HEK293 (cell line): ENCODE measurements at regions not wholly inside any gene's neighbourhood (a gene's known extent, or its start where the extent isn't known, plus 50 kb on each side); places are given as distances from the start of the nearest gene placed in this dataset.

Experiments
- CTCF ChIA-PET: fragments of 350-600 bp; formaldehyde crosslinking; extraction: SDS; loops from one replicate; lab custom pipeline; 2021; ENCODE audit warnings: antibody characterized with exemption; lab: Yijun Ruan, JAX
- POLR2A ChIA-PET: fragments of 300-600 bp; formaldehyde crosslinking; extraction: SDS; loops from one replicate; lab custom pipeline; 2020; ENCODE audit warnings: antibody characterized with exemption, inconsistent platforms; lab: Yijun Ruan, JAX
- H3K27ac ChIP-seq: fragments of 200-500 bp; sonication (Bioruptor generic); 2 replicates; pipeline ENCODE4 v1.5.1; 2014; ENCODE audit warnings: low read depth, low read length, control low read depth, inconsistent platforms; ENCODE audit errors: extremely low read depth
- H3K36me3 ChIP-seq, 2 experiments: fragments of 200-500 bp in 1 of 2; sonication (Bioruptor generic) in 1 of 2; 1 replicate in 1 of 2; 2 replicates in 1 of 2; pipeline ENCODE4 v1.5.1; 2014 to 2017; ENCODE audit warnings: inconsistent platforms in 2 of 2, low read length in 2 of 2; ENCODE audit not compliant: control insufficient read depth in 2 of 2, insufficient read depth in 1 of 2
- H3K4me1 ChIP-seq: fragments of 200-500 bp; sonication (Bioruptor generic); 2 replicates; pipeline ENCODE4 v1.5.1; 2014; ENCODE audit warnings: mild to moderate bottlenecking, low read length, inconsistent platforms; ENCODE audit not compliant: control insufficient read depth, insufficient read depth
- H3K4me3 ChIP-seq: 2 replicates; pipeline ENCODE4 v1.5.1; 2011; ENCODE audit warnings: low read depth, mild to moderate bottlenecking, control low read depth, low read length, moderate library complexity
- H3K9me3 ChIP-seq: fragments of 200-500 bp; sonication (Bioruptor generic); 2 replicates; pipeline ENCODE4 v1.5.1; 2014; ENCODE audit warnings: low read depth, low read length, inconsistent platforms; ENCODE audit not compliant: control insufficient read depth, insufficient read depth
- BCL11A ChIP-seq: fragments of 450-650 bp; formaldehyde crosslinking; IDR thresholded peaks from 2 replicates; pipeline ENCODE4 v1.5.1; 2016; ENCODE audit warnings: low read depth, missing biosample characterization, missing genetic modification characterization
- GFI1B ChIP-seq: fragments of 450-650 bp; formaldehyde crosslinking; IDR thresholded peaks from 2 replicates; pipeline ENCODE4 v1.5.1; 2016; ENCODE audit warnings: missing biosample characterization, missing genetic modification characterization
- GLI2 ChIP-seq: fragments of 450-650 bp; formaldehyde crosslinking; IDR thresholded peaks from 2 replicates; pipeline ENCODE4; 2017; ENCODE audit warnings: missing biosample characterization, missing genetic modification characterization, low read depth, borderline replicate concordance
- GLIS2 ChIP-seq: fragments of 450-650 bp; formaldehyde crosslinking; IDR thresholded peaks from 2 replicates; pipeline ENCODE4 v1.5.1; 2016; ENCODE audit warnings: missing biosample characterization, missing genetic modification characterization
- HOXC10 ChIP-seq: sonication (generic); formaldehyde crosslinking; IDR thresholded peaks from 2 replicates; pipeline ENCODE4 v1.8.1; 2023; ENCODE audit warnings: mild to moderate bottlenecking, missing genetic modification reagents
- SETDB1 ChIP-seq: IDR thresholded peaks from one replicate; pipeline ENCODE4 v1.6.1; 2017; ENCODE audit warnings: mild to moderate bottlenecking, low read length, moderate library complexity, mixed read lengths; ENCODE audit not compliant: insufficient read length
- SP7 ChIP-seq: fragments of 450-650 bp; formaldehyde crosslinking; IDR thresholded peaks from 2 replicates; pipeline ENCODE4 v1.5.1; 2016; ENCODE audit warnings: missing biosample characterization, missing genetic modification characterization
- TSHZ1 ChIP-seq: fragments of 450-650 bp; formaldehyde crosslinking; IDR thresholded peaks from 2 replicates; pipeline ENCODE4 v1.5.1; 2016; ENCODE audit warnings: missing biosample characterization, missing genetic modification characterization, borderline replicate concordance
- ZBTB6 ChIP-seq: fragments of 450-650 bp; formaldehyde crosslinking; IDR thresholded peaks from 2 replicates; pipeline ENCODE4 v1.5.1; 2017; ENCODE audit warnings: missing biosample characterization, missing genetic modification characterization
- ZNF211 ChIP-seq: fragments of 450-650 bp; formaldehyde crosslinking; IDR thresholded peaks from 2 replicates; pipeline ENCODE4 v1.5.1; 2016; ENCODE audit warnings: low read depth, missing biosample characterization, missing genetic modification characterization
- ZNF248 ChIP-seq: fragments of 450-650 bp; formaldehyde crosslinking; IDR thresholded peaks from 2 replicates; pipeline ENCODE4 v1.5.1; 2017; ENCODE audit warnings: missing biosample characterization, missing genetic modification characterization
- ZNF37A ChIP-seq: fragments of 450-650 bp; IDR thresholded peaks from 2 replicates; pipeline ENCODE4 v1.5.1; 2018; ENCODE audit warnings: missing biosample characterization, missing genetic modification characterization
- ZNF530 ChIP-seq: fragments of 450-650 bp; formaldehyde crosslinking; IDR thresholded peaks from 2 replicates; pipeline ENCODE4 v1.5.1; 2016; ENCODE audit warnings: low read depth, missing biosample characterization, missing genetic modification characterization
- ZNF548 ChIP-seq: fragments of 450-650 bp; formaldehyde crosslinking; IDR thresholded peaks from 2 replicates; pipeline ENCODE4 v1.5.1; 2016; ENCODE audit warnings: missing biosample characterization, missing genetic modification characterization
- ZNF600 ChIP-seq: fragments of 450-650 bp; formaldehyde crosslinking; IDR thresholded peaks from 2 replicates; pipeline ENCODE4 v1.5.1; 2016; ENCODE audit warnings: missing biosample characterization, missing genetic modification characterization
- ZNF664 ChIP-seq: fragments of 450-650 bp; formaldehyde crosslinking; IDR thresholded peaks from 2 replicates; pipeline ENCODE4 v1.5.1; 2016; ENCODE audit warnings: missing biosample characterization, missing genetic modification characterization
- ZNF670 ChIP-seq: fragments of 450-650 bp; formaldehyde crosslinking; IDR thresholded peaks from 2 replicates; pipeline ENCODE4 v1.5.1; 2016; ENCODE audit warnings: missing biosample characterization, missing genetic modification characterization, low read depth
- ZSCAN18 ChIP-seq: fragments of 450-650 bp; formaldehyde crosslinking; IDR thresholded peaks from 2 replicates; pipeline ENCODE4 v1.5.1; 2016; ENCODE audit warnings: missing biosample characterization, missing genetic modification characterization
- ZSCAN4 ChIP-seq: fragments of 450-650 bp; formaldehyde crosslinking; IDR thresholded peaks from 2 replicates; pipeline ENCODE4 v1.5.1; 2017; ENCODE audit warnings: missing biosample characterization, missing genetic modification characterization

GRCh38 chr1:29800522-29800956 is 564.2 kb downstream of the PTPRU start:
- CTCF ChIA-PET: no interaction called here
- no peak for TF ChIP-seq ZNF664 (tag by site-specific recombination)
- TF ChIP-seq HOXC10 (CRISPR knock-in tag): no peak
- TF ChIP-seq ZNF37A (tag by site-specific recombination): no peak
- no peaks in the 10 kb centered on the region for H3K9me3 ChIP-seq
- H3K27ac ChIP-seq: no peak overlapping the region
- no peak overlapping the region for H3K4me3 ChIP-seq
- POLR2A ChIA-PET: no interaction called here
- no peaks in the 10 kb centered on the region for H3K36me3 ChIP-seq
- H3K4me1 ChIP-seq: no peaks in the 10 kb centered on the region

GRCh38 chr1:29800120-29800519 is 563.8 kb downstream of the PTPRU start:
- TF ChIP-seq GLIS2 (no peak), TSHZ1 (tag by site-specific recombination) (no peak), GLI2 (tag by site-specific recombination) (no peak), BCL11A (tag by site-specific recombination) (no peak), ZNF670 (tag by site-specific recombination) (no peak), SP7 (tag by site-specific recombination) (no peak), ZSCAN18 (tag by site-specific recombination) (no peak), SETDB1 (no peak), GFI1B (tag by site-specific recombination) (no peak), ZNF548 (tag by site-specific recombination) (no peak), ZNF530 (no peak), ZSCAN4 (tag by site-specific recombination) (no peak), ZNF248 (tag by site-specific recombination) (no peak), ZNF211 (tag by site-specific recombination) (no peak), ZNF600 (no peak), ZBTB6 (no peak)
- TF ChIP-seq, all 188 proteins: peak for 0
- H3K36me3 ChIP-seq: no peaks in the 10 kb centered on the region
- no peaks in the 10 kb centered on the region for H3K4me1 ChIP-seq
- CTCF ChIA-PET: no interaction called here
- POLR2A ChIA-PET: no interaction called here
- H3K27ac ChIP-seq: no peak overlapping the region
- no peak overlapping the region for H3K4me3 ChIP-seq
- no peaks in the 10 kb centered on the region for H3K9me3 ChIP-seq
